ENCODE measurements at regions not wholly inside any gene's neighbourhood (a gene's known extent, or its start where the extent isn't known, plus 50 kb on each side); places are given as distances from the start of the nearest gene placed in this dataset.

DNA sequence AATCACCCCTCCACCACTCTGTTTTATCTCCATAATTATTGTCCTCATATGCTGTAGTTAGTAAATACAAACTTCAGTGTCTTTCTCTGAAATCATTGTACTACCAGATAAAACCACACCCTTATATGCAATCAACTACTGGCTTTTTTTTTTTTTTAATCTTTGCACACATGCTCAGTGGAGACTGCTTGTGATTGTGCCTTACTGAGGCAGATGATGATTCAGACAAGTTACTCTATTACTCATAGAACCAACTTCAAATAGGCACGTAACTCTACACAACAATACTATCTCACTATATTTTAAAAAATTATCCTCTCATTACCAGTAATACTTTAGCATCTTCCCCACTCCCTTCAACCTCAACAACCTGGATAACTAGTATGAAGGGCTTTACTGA lies 1278.4 kb upstream of the PIK3C3 start:
- no peak for DNase-seq (ENCODE audit: low read depth, low spot score)

DNA sequence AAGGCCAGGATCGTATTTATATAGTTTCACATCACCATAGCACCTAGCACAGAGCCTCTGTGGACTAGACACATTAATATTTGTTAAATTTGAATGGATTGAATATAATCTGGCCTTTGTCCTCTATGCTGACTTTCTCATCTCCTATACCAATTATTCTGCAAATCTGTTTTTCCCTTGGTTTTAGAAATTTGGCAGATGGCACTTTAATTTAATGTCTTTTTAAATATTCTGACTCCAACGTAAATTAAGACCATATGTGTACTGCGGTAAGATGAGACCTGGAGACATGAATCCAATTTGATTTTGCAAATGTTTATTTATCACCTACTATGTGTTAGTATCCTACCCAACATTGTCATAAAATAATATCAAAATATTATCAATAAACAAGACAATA lies 1281.9 kb upstream of the PIK3C3 start:
- no peak for DNase-seq (ENCODE audit: low read depth, low spot score)

DNA sequence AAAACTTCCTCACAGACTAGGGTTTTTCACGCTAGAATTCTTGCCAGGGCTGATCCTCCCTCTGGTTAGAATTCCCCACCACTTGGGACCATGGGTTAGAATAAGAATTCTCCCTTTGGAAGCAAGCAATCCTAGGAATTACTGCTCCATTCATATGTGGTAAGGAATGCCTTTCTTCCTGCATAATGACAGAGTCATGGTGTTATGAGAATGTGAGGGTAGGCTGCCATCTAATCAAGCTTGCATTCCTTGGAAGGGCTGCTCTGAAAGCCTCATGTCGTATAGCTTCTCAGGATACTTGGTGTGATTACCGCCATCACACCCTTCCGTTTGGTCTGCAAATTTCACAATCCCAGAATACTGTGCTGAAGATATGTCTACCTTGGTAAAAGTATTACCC lies 1282.4 kb upstream of the PIK3C3 start:
- peak; percentile 47 for DNase-seq (ENCODE audit: low read depth, low spot score)

DNA sequence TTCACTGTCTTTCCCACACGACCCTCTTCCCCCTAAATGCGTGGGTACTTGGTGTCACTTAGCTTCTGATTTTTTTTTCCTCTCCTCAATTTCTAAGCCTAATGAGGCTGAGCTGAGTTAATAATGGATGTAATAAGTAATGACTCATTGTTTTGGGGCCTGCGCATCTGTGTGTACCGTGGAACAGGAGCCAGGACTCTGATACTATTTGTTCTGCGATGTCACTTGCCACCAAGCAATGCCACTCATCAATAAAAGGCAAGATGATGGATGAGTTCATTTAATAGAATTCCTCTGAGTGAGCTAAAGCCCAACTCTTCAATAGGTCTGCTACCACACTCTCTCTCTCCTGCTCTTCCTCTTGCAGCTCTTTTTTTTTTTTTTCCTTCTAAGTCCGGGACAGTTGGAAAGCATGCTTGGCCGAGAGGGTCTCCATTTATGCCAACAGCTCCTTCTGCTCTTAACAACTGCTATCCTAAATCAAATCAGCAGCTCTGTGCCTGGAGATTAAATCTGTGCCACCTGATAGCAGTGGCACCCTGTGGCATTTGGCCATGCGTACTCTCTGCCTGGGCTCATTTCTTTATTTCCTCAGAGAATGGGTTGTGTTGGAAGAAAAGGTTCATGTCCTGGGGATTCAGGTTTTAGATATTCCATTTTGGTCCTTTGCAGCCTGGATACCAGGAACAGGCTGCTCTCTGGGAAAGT lies 1284.2 kb upstream of the PIK3C3 start:
- no peak for DNase-seq (ENCODE audit: low read depth, low spot score)

DNA sequence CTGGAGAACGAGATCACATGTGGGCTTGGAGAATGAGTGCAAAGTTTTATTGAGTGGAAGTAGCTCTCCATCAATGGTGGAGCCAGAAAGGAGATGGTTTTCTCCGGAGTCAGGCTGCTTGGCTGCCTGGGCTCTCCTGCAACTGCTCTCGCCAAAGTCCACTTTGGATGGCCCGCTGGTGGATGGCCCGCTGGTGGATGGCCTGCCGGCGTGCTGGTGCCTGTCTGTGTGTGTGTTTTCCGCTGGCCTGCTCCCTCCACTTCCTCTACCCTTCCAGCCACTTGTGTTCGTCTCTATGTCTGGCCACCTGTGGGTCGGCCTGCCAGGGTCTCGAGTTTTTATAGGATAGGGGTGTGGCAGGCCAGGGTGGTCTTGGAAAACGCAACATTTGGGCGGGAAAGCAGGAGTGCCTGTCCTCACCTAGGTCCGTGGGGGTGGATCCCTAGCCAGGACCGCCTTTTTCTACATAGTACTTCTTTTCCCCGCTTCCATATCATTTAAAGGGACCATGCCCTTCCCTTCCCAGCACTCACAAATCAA lies 1292.1 kb upstream of the PIK3C3 start:
- DNase-seq (ENCODE audit: low read depth, low spot score): no peak

DNA sequence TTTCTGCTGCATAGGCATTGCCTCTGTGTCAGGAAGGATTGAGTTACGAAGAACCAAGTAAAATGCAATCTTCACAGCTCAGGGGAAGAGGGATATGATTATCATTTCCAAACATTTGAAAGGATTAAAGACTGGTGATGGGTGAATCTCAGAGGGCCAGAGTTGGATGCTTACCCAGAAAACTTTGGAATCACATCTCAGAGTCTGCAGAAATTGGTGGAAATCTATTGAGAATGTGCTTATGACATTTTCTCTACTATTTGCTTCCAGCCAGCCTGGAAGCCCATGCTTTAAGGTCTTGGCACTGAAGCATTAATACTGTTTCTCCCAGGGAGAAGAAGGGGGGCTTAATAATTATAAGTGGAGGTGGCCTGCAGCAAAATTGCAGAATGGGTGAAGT lies 1301.4 kb upstream of the PIK3C3 start:
- no peak for DNase-seq (ENCODE audit: low read depth, low spot score)

DNA sequence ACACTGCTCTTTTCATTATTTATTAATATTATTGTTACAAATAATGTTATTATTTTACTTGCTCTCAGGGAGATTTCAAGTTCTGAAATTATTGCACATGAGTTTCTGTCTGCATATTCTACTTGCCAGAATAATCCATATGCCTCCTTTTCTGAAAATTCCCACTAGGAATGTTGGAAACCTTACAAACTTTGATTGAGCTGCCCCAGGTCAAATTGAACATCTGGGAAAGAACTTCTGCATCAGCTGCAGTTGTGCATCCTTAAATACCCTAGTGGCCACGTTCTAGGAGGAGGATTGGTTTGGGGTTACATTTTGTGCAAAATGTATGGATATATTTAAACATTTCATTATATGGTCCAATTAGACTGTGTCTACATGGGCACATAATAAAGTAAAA lies 1302.7 kb upstream of the PIK3C3 start:
- DNase-seq (ENCODE audit: low read depth, low spot score): no peak

DNA sequence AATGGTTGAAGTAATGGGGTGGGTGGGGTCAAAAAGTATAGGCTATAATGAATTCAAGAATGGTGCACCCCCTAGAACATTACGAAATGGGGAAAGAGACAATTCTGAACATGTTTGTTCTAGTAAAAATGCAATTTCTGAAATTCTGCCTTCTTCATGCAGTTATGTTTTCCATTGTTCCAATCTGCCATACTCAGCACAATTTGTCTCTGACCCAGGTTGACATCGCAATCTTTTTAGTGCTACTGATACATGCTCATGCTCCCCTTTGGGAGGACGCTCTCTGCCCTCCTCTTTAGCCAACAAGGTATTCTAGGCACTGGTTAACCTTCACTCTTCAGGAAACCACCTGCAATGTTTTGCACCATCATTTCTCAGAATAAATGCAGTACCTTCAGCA lies 1303.9 kb upstream of the PIK3C3 start:
- no peak for DNase-seq (ENCODE audit: low read depth, low spot score)

DNA sequence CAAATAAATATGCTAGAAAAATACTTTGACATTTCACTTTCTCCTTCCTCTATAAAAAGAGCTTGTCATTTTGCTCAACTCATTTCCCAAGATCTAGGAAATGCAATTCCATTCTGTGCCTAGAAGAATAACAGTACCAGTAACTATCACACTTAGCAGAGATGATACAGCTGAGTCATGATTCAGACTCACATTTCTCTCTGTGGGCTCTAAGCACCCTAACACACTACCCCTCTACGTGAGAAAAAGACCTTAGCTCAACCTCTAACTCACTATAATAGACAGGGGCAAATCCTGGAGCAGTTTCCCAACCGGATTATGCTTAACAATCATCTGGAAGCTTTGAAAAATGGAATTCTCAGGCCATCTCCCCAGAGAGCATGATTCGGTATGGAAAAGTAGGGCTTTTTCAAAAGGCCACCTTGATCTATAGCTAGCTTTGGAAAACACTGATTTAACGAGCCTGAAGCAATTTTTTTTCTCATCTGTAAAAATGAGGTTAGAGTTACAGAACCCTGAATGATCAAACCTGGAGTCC lies 1312.3 kb upstream of the PIK3C3 start:
- no peak for DNase-seq (ENCODE audit: low read depth, low spot score)

DNA sequence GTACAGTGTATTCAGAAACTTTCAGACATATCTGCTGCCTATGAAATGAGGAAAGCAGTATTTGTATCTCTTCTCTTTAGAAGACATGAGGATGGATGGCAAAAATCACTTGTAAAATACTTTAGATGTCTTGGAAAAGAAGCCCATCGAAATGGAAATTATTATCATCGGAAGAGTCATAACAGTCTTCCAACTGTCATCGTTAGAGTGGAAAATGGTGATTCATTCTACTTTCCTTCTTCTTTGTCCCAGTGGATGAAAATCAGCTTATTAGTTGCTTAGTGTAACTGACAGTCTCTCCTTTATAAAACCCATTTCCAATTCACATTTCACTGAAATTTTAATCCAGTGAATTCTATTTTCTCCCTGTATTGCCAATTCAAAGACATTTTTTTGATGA lies 1323.7 kb upstream of the PIK3C3 start:
- no peak for DNase-seq (ENCODE audit: low read depth, low spot score)

DNA sequence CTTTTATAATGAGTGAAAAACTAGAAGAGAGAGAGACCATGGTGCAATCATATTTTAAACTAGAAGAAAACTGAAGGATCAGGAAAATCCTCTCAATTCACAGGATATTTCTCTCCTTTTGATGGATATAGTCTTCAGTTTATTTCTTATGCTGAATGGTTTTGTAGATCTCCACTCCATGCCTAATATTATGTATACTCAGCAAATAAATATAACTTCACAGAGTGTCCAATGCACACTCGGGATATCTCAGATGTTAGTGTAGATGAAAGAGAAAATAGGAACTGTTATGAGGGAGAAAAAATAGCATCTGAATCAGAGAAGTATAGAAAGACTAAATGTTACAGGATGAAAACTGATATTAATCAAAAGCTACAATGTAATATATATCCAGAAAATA lies 1324.5 kb upstream of the PIK3C3 start:
- DNase-seq (ENCODE audit: low read depth, low spot score): no peak

DNA sequence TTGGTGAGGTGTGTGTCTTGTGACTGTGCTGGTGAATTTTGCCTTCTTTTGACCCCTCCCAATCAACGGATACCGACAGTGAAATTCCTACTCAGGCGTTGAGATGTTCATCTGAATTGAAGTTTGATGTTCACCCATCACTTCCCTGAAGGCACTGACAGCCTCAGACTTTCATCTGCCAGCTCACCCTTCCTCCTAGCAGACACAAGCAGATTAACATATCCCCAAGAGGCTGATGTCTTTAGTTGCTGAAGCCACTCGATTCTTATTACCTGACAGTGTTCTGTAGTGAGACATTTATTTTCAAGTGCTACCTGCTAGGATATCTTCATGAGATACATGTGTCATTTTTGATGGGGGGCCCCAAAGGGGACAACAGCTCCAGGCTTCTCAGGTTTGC lies 1330.1 kb upstream of the PIK3C3 start:
- no peak for DNase-seq (ENCODE audit: low read depth, low spot score)

DNA sequence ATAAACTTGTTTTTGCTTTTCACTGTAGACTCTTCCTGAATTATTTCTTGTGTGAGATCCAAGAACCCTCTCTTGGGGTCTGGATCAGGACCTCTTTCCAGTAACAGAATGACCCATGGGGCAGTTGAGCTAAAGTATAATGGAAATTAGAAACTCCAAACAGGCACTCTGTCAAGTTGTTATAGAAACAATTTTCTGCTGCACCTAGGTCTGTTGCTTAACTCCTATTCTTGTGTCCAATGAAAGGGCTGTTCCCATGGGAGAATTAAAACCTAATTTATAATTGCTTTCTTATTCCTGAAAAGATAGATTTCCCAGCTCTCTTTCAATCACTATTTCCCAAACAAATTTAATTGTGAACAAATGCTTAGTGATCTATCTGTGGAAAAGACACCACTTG lies 1341.3 kb upstream of the PIK3C3 start:
- no peak for DNase-seq (ENCODE audit: low read depth, low spot score)

DNA sequence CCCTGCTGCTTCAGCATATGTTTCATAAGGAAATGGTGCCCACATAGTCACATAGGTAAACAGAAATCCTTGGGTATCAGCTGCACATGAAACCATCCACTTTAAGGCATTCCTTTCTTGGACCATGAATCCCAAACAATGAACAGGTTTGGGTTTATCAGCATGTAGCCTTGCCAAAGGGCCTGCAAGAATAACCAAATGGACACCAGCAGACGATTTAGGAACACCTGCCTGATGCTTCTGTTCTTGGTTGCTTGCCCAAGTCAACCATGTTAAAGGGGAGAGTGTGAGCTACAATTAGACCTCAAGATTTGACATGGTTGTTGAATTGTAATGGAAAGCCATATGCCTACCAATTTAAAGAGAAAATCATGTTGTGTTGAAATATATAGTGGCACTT lies 1342.7 kb upstream of the PIK3C3 start:
- DNase-seq (ENCODE audit: low read depth, low spot score): no peak

DNA sequence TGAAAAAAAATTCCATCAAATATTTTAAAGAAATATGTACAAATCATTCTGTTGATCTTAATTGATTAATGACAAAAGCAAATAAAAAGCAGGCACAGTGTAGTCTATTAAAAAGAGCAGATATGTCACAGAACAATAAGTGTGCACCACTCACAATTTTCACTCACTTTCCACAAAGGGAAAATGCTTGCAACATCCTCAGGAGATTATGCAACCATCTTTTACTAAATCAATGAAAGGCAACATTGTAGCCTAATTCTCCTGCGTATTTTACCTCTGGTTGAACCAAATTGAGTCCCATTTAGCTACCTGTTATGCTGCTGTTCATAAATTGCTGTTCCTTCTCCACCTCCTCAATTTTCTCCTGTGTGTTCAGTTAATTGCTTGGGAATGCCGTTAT lies 1346.8 kb upstream of the PIK3C3 start:
- no peak for DNase-seq (ENCODE audit: low read depth, low spot score)

DNA sequence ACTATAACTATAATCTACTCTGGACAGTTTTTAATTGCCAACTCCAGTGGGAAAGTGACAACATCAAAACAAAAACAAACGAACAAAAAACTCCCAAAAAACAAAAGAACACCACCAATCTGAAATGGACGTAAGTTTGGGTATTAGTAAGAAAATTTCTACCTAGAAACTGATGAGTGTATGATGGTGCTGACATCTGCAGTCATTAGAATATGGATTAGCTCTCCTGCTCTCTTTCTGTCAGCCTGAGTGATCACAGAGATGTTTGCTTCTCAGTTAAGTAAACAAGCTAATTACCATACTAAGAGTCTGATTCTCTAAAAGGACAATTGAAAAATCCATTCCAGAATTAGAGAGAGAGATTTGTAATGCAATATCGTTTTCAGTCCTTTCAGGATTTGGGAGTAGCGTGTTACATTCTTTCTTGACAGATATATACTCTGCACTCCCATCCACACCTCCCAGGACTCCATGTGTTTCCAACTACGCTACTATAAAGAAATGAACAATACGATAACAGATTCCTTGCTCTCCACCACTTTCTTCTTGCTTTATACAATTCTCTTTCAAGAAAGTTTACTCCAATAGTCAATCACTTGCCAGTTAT lies 1347.4 kb upstream of the PIK3C3 start:
- no peak for DNase-seq (ENCODE audit: low read depth, low spot score)

DNA sequence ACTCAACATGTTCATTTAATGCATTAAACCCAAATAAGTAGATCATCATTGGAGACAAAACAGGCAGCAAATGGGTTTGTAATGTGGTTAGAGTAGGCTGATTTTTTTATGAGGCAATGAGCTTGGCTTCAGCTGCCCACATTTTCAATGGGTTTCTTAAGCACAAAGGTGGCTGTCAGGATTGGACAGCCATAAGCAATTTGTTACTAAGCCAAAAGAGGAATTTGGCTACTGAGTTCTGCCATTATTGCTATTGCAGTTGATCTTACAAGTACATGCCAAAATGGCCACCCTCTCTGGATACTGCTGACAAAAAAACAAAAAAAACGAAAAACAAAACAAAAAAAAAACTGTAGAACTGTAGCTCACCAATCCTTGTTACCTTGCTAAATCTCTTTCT lies 1348.0 kb upstream of the PIK3C3 start:
- DNase-seq (ENCODE audit: low read depth, low spot score): no peak

DNA sequence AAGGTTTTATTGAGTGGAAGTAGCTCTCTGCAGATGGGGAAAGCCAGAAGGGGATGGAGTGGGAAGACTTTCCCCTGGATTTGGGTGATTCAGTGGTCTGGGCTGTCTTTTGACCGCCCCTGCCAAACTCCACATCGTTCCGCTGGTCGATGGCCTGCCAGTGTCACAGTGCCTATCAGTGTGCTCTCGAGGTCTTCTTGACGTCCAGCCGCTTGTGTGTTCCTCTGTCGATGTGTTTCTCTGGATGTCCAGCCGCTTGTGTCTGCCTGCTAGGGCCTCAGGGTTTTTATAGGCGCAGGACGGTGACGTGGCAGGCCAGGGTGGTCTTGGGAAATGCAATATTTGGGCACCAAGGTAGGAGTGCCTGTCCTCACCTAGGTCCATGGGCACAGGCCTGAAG lies 1371.4 kb upstream of the PIK3C3 start:
- DNase-seq (ENCODE audit: low read depth, low spot score): no peak

DNA sequence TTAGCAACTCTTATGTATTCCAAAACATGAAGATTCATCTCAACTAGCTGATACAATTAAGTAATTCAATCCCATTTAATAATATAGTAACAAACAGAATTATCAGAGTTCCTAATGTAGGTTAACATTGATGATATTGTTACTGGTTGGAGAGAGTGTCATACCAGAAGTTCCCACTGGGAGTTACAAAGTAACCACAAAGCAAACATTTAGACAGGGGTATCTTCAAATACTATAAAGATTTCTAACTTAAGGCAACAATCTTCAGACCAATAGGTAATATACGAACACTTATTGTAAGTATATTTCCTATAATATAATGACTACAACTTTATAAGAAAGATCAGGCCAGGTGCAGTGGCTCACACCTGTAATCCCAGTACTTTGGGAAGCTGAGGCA lies 1372.9 kb upstream of the PIK3C3 start:
- no peak for DNase-seq (ENCODE audit: low read depth, low spot score)

DNA sequence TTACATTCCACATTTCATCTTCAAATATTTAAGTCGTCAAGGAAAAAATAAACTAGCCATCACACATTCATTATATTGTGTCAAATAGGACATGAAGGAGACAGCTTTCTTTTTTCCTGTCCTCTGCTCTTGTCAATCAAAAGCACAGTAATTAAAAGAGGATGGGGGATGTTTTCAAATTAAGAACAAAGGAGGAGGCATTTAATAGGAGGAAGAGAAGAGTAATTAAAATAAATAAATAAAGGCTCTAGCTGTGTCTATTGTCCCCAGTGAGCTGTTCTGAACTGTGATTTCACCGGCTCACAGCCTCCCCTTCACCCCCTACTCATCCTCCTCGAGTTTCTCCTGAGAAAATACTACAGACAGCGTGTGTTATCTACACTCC lies 1377.1 kb upstream of the PIK3C3 start:
- no peak for DNase-seq (ENCODE audit: low read depth, low spot score)

DNA sequence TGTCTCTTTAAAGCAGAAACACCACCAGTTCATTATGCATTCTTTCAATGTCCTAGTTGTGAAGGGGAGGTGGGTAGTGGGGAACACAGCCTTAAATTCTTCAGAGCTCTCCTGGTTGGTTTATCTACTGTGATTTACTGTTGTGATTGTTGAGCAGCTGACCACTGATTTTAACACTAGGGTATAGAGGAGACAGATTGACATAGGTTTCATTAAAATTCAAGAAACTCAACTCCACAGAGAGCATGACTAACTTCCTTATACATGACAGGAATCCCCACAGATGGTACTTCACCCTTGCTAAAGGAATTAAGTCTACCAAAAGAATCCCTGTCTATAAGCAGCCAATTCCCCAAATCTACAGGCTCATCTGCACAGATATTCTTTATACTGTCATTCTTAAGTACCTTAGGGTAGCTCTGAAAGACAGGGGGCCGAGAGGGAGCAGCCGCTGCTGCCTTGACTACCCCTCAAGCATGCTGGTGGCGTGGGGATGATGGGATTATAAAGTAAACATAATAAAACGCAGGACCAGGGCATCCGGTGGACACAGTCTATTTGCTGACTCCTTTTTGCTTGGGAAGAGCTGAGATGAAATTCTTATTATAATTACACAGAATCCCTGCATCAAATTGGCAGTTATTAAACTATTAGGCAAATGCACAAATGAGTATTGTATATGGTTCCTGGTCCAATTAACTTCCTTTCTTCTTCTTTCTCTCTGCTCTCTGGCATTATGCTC lies 1377.6 kb upstream of the PIK3C3 start:
- DNase-seq (ENCODE audit: low read depth, low spot score): no peak

DNA sequence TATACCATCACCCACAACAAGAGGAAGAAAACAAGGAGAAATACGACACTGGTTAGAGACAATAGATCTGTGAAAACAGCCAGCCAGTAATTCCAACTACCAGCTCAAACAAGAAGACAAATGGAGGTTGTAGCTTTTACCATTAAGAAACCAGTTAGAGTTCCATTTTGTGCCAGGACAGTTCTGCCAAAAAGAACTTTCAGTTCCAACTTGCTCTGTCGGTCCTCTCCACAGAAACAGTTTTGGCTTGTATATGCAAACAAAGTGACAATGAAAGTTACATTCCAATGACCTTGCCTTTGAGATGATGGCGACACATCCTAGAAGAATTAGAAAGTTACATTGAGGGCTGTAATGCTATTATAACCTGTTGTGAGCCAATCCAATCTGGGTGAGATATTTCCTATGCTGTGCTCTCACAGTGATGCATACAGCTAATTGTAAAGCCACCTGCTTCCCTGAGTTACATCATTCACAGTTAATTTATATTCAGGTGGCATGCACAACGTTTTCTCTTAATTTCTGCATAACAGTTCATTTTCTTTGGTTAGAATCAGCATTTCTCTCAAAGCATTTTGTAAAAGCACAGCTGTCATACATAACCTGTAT lies 1378.4 kb upstream of the PIK3C3 start:
- no peak for DNase-seq (ENCODE audit: low read depth, low spot score)

Data from iPS DF 19.7 (cell line).